ENCODE measurements at regions not wholly inside any gene's neighbourhood (a gene's known extent, or its start where the extent isn't known, plus 50 kb on each side); places are given as distances from the start of the nearest gene placed in this dataset.
A peak's percentile ranks its signal among the peaks of the same experiment; 100 is the strongest.

DNA sequence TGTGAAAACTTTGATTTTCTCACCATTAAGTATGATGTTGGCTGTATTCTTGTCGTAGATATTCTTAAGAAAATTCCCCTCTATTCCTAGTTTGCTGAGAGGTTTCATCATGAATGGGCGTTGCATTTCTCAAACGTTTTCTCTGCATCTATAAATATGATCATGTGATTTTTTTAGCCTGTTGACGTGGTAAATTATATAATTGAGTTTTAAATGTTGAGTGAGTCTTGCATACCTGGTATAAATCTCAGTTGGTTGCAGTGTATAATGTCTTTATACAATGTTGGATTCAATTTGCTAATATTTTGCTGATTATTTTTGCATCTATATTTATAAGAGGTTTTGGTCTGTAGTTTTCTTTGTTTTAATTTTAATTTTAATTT, 405.9 kb upstream of the MIS18BP1 start:
- TF ChIP-seq, protein P1, sequence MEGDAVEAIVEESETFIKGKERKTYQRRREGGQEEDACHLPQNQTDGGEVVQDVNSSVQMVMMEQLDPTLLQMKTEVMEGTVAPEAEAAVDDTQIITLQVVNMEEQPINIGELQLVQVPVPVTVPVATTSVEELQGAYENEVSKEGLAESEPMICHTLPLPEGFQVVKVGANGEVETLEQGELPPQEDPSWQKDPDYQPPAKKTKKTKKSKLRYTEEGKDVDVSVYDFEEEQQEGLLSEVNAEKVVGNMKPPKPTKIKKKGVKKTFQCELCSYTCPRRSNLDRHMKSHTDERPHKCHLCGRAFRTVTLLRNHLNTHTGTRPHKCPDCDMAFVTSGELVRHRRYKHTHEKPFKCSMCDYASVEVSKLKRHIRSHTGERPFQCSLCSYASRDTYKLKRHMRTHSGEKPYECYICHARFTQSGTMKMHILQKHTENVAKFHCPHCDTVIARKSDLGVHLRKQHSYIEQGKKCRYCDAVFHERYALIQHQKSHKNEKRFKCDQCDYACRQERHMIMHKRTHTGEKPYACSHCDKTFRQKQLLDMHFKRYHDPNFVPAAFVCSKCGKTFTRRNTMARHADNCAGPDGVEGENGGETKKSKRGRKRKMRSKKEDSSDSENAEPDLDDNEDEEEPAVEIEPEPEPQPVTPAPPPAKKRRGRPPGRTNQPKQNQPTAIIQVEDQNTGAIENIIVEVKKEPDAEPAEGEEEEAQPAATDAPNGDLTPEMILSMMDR (IDR thresholded peaks at IDR 0.05), result no peak
- no peak overlapping the region for H3K4me3 ChIP-seq
- no peaks in the 10 kb centered on the region for H3K9me3 ChIP-seq
- 23 to 29% methylated on average over 4 of the region's 4 CpGs for WGBS, 2 donors
- no peak for ATAC-seq
- no peak for FAIRE-seq
- H3K4me1 ChIP-seq, result no peaks in the 10 kb centered on the region
- H3K27ac ChIP-seq, result no peak overlapping the region
- DNase-seq, result no peak
- H3K36me3 ChIP-seq, result no peaks in the 10 kb centered on the region
- no peaks in the 10 kb centered on the region for H3K27me3 ChIP-seq
- intact Hi-C loops (cut with DNase I), result no loop called here

GRCh38 chr14:45658226-45658916, 405.4 kb upstream of the MIS18BP1 start:
- no peak for DNase-seq
- no peak for FAIRE-seq
- no peak for ATAC-seq
- Histone ChIP-seq H3K27ac (no peak overlapping the region), H3K4me1 (no peaks in the 10 kb centered on the region), H3K4me3 (no peak overlapping the region), H3K36me3 (no peaks in the 10 kb centered on the region), H3K27me3 (no peaks in the 10 kb centered on the region), H3K9me3 (no peaks in the 10 kb centered on the region)
- 38 to 39% methylated on average over 3 of the region's 3 CpGs for WGBS, 2 donors
- TF ChIP-seq, protein P1 (IDR thresholded peaks at IDR 0.05), result no peak
- intact Hi-C loops (cut with DNase I), result no loop called here

- DNase-seq (no peak), ATAC-seq (peak in 1 of 4 donors; percentile 12), FAIRE-seq (no peak)
- TF ChIP-seq, protein P1 (IDR thresholded peaks at IDR 0.05), result no peak
- Histone ChIP-seq H3K4me3 (no peak overlapping the region), H3K36me3 (no peaks in the 10 kb centered on the region), H3K4me1 (no peaks in the 10 kb centered on the region), H3K9me3 (no peaks in the 10 kb centered on the region), H3K27me3 (no peaks in the 10 kb centered on the region), H3K27ac (no peak overlapping the region)
- WGBS, 2 donors, result 47 to 50% methylated on average over 2 of the region's 2 CpGs
- intact Hi-C loops (cut with DNase I), result no loop called here
Observed at GRCh38 chr14:45651890-45652289, 398.9 kb upstream of the MIS18BP1 start.

GRCh38 chr14:45650754-45651153, 397.8 kb upstream of the MIS18BP1 start:
- Histone ChIP-seq H3K27me3 (no peaks in the 10 kb centered on the region), H3K4me3 (no peak overlapping the region), H3K9me3 (no peaks in the 10 kb centered on the region), H3K27ac (no peak overlapping the region), H3K36me3 (no peaks in the 10 kb centered on the region), H3K4me1 (no peaks in the 10 kb centered on the region)
- ATAC-seq (no peak), FAIRE-seq (no peak), DNase-seq (no peak)
- TF ChIP-seq, protein P1 (IDR thresholded peaks at IDR 0.05), result no peak
- intact Hi-C loops (cut with DNase I), result no loop called here
- 60 to 71% methylated on average over 3 of the region's 3 CpGs for WGBS, 2 donors

GRCh38 chr14:45649051-45649450, 396.0 kb upstream of the MIS18BP1 start:
- no peak for FAIRE-seq
- no peaks in the 10 kb centered on the region for H3K4me1 ChIP-seq

More at GRCh38 chr14:45649051-45649450, 396.0 kb upstream of the MIS18BP1 start:
- no peaks in the 10 kb centered on the region for H3K27me3 ChIP-seq
- no peaks in the 10 kb centered on the region for H3K9me3 ChIP-seq
- DNase-seq, result no peak
- TF ChIP-seq, protein P1 (IDR thresholded peaks at IDR 0.05), result no peak
- intact Hi-C loops (cut with DNase I), result no loop called here
- no peaks in the 10 kb centered on the region for H3K36me3 ChIP-seq
- no peak for ATAC-seq
- no peak overlapping the region for H3K27ac ChIP-seq
- no peak overlapping the region for H3K4me3 ChIP-seq
- 69 to 73% methylated on average over 4 of the region's 4 CpGs for WGBS, 2 donors

Measured in pancreas (tissue), 10 donors.